Naive B cell (primary cell): ENCODE measurements at regions not wholly inside any gene's neighbourhood (a gene's known extent, or its start where the extent isn't known, plus 50 kb on each side); places are given as distances from the start of the nearest gene placed in this dataset.
"Not testable (repeated sequence)": the region's sequence is repeated elsewhere in the genome, so short reads cannot be mapped to it uniquely, and the experiment has no call there.

Experiments used
- ATAC-seq, 2 donors: fragments of 150-1000 bp; cut with Tn5 transposase; 2 replicates each; pipeline ENCODE4 v1.10.0; 2021; ENCODE audit warnings: low read depth in 2 of 2, mild to moderate bottlenecking in 2 of 2, moderate library complexity in 2 of 2
- DNase-seq: peaks from one replicate; pipeline ENCODE4 v3.0.0; 2022
- H3K27ac Mint-ChIP-seq, 6 donors: one replicate each; pipeline ENCODE4 v1.8.0; 2020 to 2022; ENCODE audit warnings: mild to moderate bottlenecking in 6 of 6, mixed read lengths in 6 of 6, moderate library complexity in 5 of 6, inconsistent platforms in 2 of 6
- H3K27me3 Mint-ChIP-seq, 3 donors: one replicate each; pipeline ENCODE4 v1.8.0; 2021 to 2022; ENCODE audit warnings: mixed read lengths in 3 of 3, mild to moderate bottlenecking in 1 of 3
- H3K36me3 Mint-ChIP-seq, 2 donors: one replicate each; pipeline ENCODE4 v1.8.0; 2020 to 2022; ENCODE audit warnings: mixed read lengths in 2 of 2, inconsistent platforms in 1 of 2, mild to moderate bottlenecking in 1 of 2
- H3K4me1 Mint-ChIP-seq, 3 donors: one replicate each; pipeline ENCODE4 v1.8.0; 2020 to 2022; ENCODE audit warnings: mixed read lengths in 3 of 3, inconsistent platforms in 1 of 3, mild to moderate bottlenecking in 1 of 3, moderate library complexity in 1 of 3
- H3K4me3 Mint-ChIP-seq, 8 donors: one replicate each; pipeline ENCODE4 v1.8.0; 2020 to 2022; ENCODE audit warnings: mild to moderate bottlenecking in 8 of 8, mixed read lengths in 8 of 8, moderate library complexity in 8 of 8, inconsistent platforms in 2 of 8
- H3K9me3 Mint-ChIP-seq, 7 donors: one replicate each; pipeline ENCODE4 v1.8.0; 2020 to 2022; ENCODE audit warnings: mixed read lengths in 7 of 7, mild to moderate bottlenecking in 5 of 7, inconsistent platforms in 2 of 7, moderate library complexity in 1 of 7

- peaks cover 7 to 16% (median 9%) of the 10 kb centered on the region in 7 donors for H3K9me3 Mint-ChIP-seq
- peaks cover 0 to 11% (median 0%) of the 10 kb centered on the region in 3 donors for H3K4me1 Mint-ChIP-seq
- H3K4me3 Mint-ChIP-seq = no peak overlapping the region
- no peaks in the 10 kb centered on the region for H3K27me3 Mint-ChIP-seq
- no peak overlapping the region for H3K27ac Mint-ChIP-seq
- peaks cover 8 to 13% of the 10 kb centered on the region in 2 donors for H3K36me3 Mint-ChIP-seq
- DNase-seq = no peak
- no peak for ATAC-seq
Observed at GRCh38 chr3:106446271-106446670, 577.5 kb upstream of the CBLB start.

GRCh38 chr3:106447723-106448301 lies 579.0 kb upstream of the CBLB start:
- Mint-ChIP-seq H3K36me3 (peaks cover 8 to 13% of the 10 kb centered on the region in 2 donors), H3K4me1 (peaks cover 0 to 7% (median 0%) of the 10 kb centered on the region in 3 donors), H3K27me3 (no peaks in the 10 kb centered on the region), H3K9me3 (peaks cover 7 to 16% (median 9%) of the 10 kb centered on the region in 7 donors), H3K4me3 (no peak overlapping the region), H3K27ac (no peak overlapping the region)
- ATAC-seq (no peak), DNase-seq (no peak)

GRCh38 chr3:106448372-106448966 lies 579.7 kb upstream of the CBLB start:
- not testable (repeated sequence) for DNase-seq, H3K4me1 Mint-ChIP-seq, H3K4me3 Mint-ChIP-seq, H3K27me3 Mint-ChIP-seq, ATAC-seq
- Mint-ChIP-seq H3K36me3 (peaks cover 8 to 13% of the 10 kb centered on the region in 2 donors), H3K9me3 (peaks cover 7 to 16% (median 9%) of the 10 kb centered on the region in 7 donors), H3K27ac (peak overlapping the region in 2 of 6 donors; percentile 43 to 75)

GRCh38 chr3:106452096-106452495 lies 583.3 kb upstream of the CBLB start:
- no peak overlapping the region for H3K27ac Mint-ChIP-seq
- peaks cover 7 to 16% (median 9%) of the 10 kb centered on the region in 7 donors for H3K9me3 Mint-ChIP-seq
- H3K27me3 Mint-ChIP-seq = no peaks in the 10 kb centered on the region
- peaks cover 8 to 13% of the 10 kb centered on the region in 2 donors for H3K36me3 Mint-ChIP-seq
- DNase-seq = no peak
- no peak overlapping the region for H3K4me3 Mint-ChIP-seq
- H3K4me1 Mint-ChIP-seq = peaks cover 0 to 7% (median 0%) of the 10 kb centered on the region in 3 donors
- ATAC-seq = no peak

- no peak overlapping the region for H3K4me3 Mint-ChIP-seq
- H3K9me3 Mint-ChIP-seq = no peaks in the 10 kb centered on the region
- ATAC-seq = no peak
- no peaks in the 10 kb centered on the region for H3K27me3 Mint-ChIP-seq
- H3K27ac Mint-ChIP-seq = no peak overlapping the region
- no peaks in the 10 kb centered on the region for H3K4me1 Mint-ChIP-seq
- no peak for DNase-seq
- H3K36me3 Mint-ChIP-seq = no peaks in the 10 kb centered on the region
Observed at GRCh38 chr3:106454497-106454896, 585.7 kb upstream of the CBLB start.

GRCh38 chr3:106457281-106458180 lies 588.7 kb upstream of the CBLB start:
- Mint-ChIP-seq H3K4me3 (no peak overlapping the region), H3K4me1 (no peaks in the 10 kb centered on the region), H3K36me3 (no peaks in the 10 kb centered on the region), H3K27me3 (no peaks in the 10 kb centered on the region), H3K9me3 (peaks cover 0 to 2% (median 0%) of the 10 kb centered on the region in 7 donors), H3K27ac (no peak overlapping the region)
- DNase-seq (no peak), ATAC-seq (no peak)

GRCh38 chr3:106458952-106459351 lies 590.1 kb upstream of the CBLB start:
- peak overlapping the region in 1 of 6 donors; percentile 8 for H3K27ac Mint-ChIP-seq
- ATAC-seq = no peak
- H3K4me3 Mint-ChIP-seq = no peak overlapping the region
- H3K27me3 Mint-ChIP-seq = no peaks in the 10 kb centered on the region
- peaks cover 0 to 7% (median 2%) of the 10 kb centered on the region in 7 donors for H3K9me3 Mint-ChIP-seq
- no peaks in the 10 kb centered on the region for H3K4me1 Mint-ChIP-seq
- H3K36me3 Mint-ChIP-seq = no peaks in the 10 kb centered on the region
- DNase-seq = no peak

GRCh38 chr3:106466881-106467280 lies 598.1 kb upstream of the CBLB start:
- Mint-ChIP-seq H3K27me3 (no peaks in the 10 kb centered on the region), H3K4me1 (no peaks in the 10 kb centered on the region), H3K9me3 (peaks cover 0 to 16% (median 8%) of the 10 kb centered on the region in 7 donors), H3K36me3 (no peaks in the 10 kb centered on the region), H3K27ac (no peak overlapping the region), H3K4me3 (no peak overlapping the region)
- DNase-seq (no peak), ATAC-seq (no peak)

GRCh38 chr3:106473576-106474475 lies 605.0 kb upstream of the CBLB start:
- DNase-seq (no peak), ATAC-seq (no peak)
- Mint-ChIP-seq H3K9me3 (peaks cover 7 to 42% (median 16%) of the 10 kb centered on the region in 7 donors), H3K27me3 (no peaks in the 10 kb centered on the region), H3K27ac (no peak overlapping the region), H3K36me3 (peaks cover 0 to 3% of the 10 kb centered on the region in 2 donors), H3K4me3 (no peak overlapping the region), H3K4me1 (no peaks in the 10 kb centered on the region)

GRCh38 chr3:106482451-106482850 lies 613.6 kb upstream of the CBLB start:
- peaks cover 11 to 16% of the 10 kb centered on the region in 2 donors for H3K36me3 Mint-ChIP-seq
- H3K4me1 Mint-ChIP-seq = peaks cover 0 to 5% (median 0%) of the 10 kb centered on the region in 3 donors
- H3K4me3 Mint-ChIP-seq = no peak overlapping the region
- no peak for DNase-seq
- H3K27me3 Mint-ChIP-seq = peaks cover 0 to 9% (median 0%) of the 10 kb centered on the region in 3 donors
- no peak overlapping the region for H3K27ac Mint-ChIP-seq
- no peak for ATAC-seq
- H3K9me3 Mint-ChIP-seq = peaks cover 7 to 46% (median 23%) of the 10 kb centered on the region in 7 donors

- peaks cover 0 to 23% (median 4%) of the 10 kb centered on the region in 7 donors for H3K9me3 Mint-ChIP-seq
- H3K27me3 Mint-ChIP-seq = peaks cover 0 to under 1% (median 0%) of the 10 kb centered on the region in 3 donors
- no peak overlapping the region for H3K4me3 Mint-ChIP-seq
- no peak for DNase-seq
- peaks cover 0 to 5% (median 0%) of the 10 kb centered on the region in 3 donors for H3K4me1 Mint-ChIP-seq
- H3K27ac Mint-ChIP-seq = no peak overlapping the region
- no peak for ATAC-seq
- H3K36me3 Mint-ChIP-seq = no peaks in the 10 kb centered on the region
Observed at GRCh38 chr3:106485217-106485616, 616.4 kb upstream of the CBLB start.

- H3K4me3 Mint-ChIP-seq = no peak overlapping the region
Observed at GRCh38 chr3:106485802-106486201, 617.0 kb upstream of the CBLB start.

More at GRCh38 chr3:106485802-106486201, 617.0 kb upstream of the CBLB start:
- Mint-ChIP-seq H3K27ac (no peak overlapping the region), H3K4me1 (peaks cover 0 to 5% (median 0%) of the 10 kb centered on the region in 3 donors), H3K27me3 (no peaks in the 10 kb centered on the region), H3K36me3 (no peaks in the 10 kb centered on the region), H3K9me3 (peaks cover 0 to 17% (median under 1%) of the 10 kb centered on the region in 7 donors)
- ATAC-seq = no peak
- no peak for DNase-seq
